ENCODE measurements at regions not wholly inside any gene's neighbourhood (a gene's known extent, or its start where the extent isn't known, plus 50 kb on each side); places are given as distances from the start of the nearest gene placed in this dataset.
"Not testable (repeated sequence)": the region's sequence is repeated elsewhere in the genome, so short reads cannot be mapped to it uniquely, and the experiment has no call there.

DNA sequence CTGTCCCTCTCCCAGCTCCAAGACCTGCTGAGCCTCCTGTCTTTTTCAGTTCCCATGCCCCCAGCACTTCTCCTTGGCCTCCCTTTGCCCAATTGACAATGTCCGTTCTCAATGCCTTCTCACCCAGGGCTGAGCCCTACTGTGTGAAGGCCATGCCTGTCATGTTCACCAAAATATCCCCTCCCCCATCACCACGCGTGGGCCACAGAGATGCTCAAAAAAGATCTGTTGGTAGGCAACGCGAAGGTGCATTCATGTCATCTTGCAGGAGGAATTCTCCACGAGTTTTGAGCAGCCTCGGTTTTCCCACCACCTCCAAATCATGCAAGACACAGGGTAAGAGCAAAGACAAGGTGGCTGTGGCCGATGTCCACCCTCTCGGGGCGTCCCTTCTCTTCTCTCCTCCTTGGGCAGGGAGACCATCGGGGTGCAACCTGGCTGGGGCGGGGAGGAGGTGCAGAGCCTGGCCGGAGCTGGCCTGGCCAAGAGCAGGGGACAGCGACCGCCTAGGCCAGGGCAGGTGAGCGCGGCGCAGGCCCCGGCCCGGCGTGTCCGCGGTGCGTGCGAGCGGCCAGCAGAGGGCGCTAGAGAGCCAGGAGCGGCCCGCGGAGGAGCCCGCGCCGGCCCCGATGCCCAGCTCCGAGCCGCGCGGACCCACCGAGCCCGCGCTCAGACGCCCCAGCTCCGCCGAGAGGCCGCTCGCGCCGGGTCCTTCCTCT, 56.3 kb upstream of the KRTAP5-11 start:
- intact Hi-C loops (cut with DNase I): loop anchor here in 1 of 10 donors (10.0 kb wide), 1 partner anchor 106 kb away; no protein-coding TSS in a partner anchor
- TF ChIP-seq, protein P1, sequence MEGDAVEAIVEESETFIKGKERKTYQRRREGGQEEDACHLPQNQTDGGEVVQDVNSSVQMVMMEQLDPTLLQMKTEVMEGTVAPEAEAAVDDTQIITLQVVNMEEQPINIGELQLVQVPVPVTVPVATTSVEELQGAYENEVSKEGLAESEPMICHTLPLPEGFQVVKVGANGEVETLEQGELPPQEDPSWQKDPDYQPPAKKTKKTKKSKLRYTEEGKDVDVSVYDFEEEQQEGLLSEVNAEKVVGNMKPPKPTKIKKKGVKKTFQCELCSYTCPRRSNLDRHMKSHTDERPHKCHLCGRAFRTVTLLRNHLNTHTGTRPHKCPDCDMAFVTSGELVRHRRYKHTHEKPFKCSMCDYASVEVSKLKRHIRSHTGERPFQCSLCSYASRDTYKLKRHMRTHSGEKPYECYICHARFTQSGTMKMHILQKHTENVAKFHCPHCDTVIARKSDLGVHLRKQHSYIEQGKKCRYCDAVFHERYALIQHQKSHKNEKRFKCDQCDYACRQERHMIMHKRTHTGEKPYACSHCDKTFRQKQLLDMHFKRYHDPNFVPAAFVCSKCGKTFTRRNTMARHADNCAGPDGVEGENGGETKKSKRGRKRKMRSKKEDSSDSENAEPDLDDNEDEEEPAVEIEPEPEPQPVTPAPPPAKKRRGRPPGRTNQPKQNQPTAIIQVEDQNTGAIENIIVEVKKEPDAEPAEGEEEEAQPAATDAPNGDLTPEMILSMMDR (IDR thresholded peaks at IDR 0.05): peak; percentile 64 to 77 (median 68)

DNA sequence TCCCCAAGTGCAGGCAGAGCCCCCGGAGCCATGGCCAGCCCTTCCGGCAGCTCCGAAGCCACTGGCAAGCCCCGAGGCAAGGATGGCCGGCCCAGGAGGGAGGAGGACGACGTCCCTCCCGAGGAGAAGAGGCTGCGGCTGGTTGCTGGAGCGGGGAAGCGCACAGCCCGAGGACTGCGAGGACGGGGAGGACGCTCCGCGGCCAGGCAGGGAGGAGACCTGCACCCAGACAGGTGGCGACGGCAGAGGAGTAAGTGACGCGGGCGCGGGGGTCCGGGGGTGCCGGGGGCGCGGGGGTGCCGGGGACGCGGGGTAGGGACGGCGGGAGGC, 56.8 kb upstream of the KRTAP5-11 start:
- Histone ChIP-seq H3K27me3 (peaks cover 0 to 45% (median 12%) of the 10 kb centered on the region in 7 donors), H3K4me3 (peak overlapping the region in 7 of 10 donors; percentile 17 to 46 (median 39))
- not testable (repeated sequence) for H3K36me3 ChIP-seq, ATAC-seq, H3K9me3 ChIP-seq, H3K27ac ChIP-seq, H3K4me1 ChIP-seq
- intact Hi-C loops (cut with DNase I): loop anchor here in 1 of 10 donors (10.0 kb wide), 1 partner anchor 105 kb away; no protein-coding TSS in a partner anchor
- WGBS, 2 donors: 0 to 1% methylated on average over 25 to 29 of the region's 32 CpGs
- DNase-seq: peak in 1 of 2 donors; percentile 22

More for the DNA sequence above, 56.3 kb upstream of the KRTAP5-11 start:
- not testable (repeated sequence) for H3K36me3 ChIP-seq, H3K4me1 ChIP-seq, ATAC-seq, H3K9me3 ChIP-seq, H3K27ac ChIP-seq
- peak; percentile 26 to 68 for DNase-seq
- H3K27me3 ChIP-seq: peaks cover 0 to 45% (median 12%) of the 10 kb centered on the region in 7 donors
- WGBS, 2 donors: 10 to 13% methylated on average over 38 to 44 of the region's 48 CpGs
- peak overlapping the region in 7 of 10 donors; percentile 17 to 46 (median 39) for H3K4me3 ChIP-seq

DNA sequence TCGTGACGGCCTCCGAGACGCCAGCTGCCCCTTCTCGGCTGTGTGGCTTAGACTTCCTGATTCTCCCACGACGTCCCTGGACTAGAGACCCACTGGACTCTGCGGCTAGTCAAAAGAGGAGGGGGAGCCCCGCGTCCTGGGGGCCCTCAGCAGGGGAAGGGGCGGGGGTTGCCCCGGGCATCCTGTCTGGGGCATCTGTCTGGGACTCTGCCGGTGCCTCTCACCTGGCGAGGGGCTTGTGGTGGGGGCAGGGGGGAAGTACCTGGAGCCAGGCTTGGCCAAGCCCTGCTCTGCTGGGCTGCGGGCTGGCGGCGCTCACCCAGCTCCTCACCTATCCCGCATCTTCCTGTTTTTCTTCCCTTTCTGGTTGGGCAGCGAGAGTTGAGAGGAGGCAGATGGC, 57.2 kb upstream of the KRTAP5-11 start:
- 7 to 10% methylated on average over 5 to 7 of the region's 19 CpGs for WGBS, 2 donors
- not testable (repeated sequence) for H3K4me3 ChIP-seq, H3K4me1 ChIP-seq, DNase-seq, H3K9me3 ChIP-seq, H3K27ac ChIP-seq, H3K36me3 ChIP-seq, ATAC-seq
- H3K27me3 ChIP-seq: peaks cover 0 to 45% (median 12%) of the 10 kb centered on the region in 7 donors
- intact Hi-C loops (cut with DNase I): loop anchor here in 1 of 10 donors (10.0 kb wide), 1 partner anchor 105 kb away; no protein-coding TSS in a partner anchor

DNA sequence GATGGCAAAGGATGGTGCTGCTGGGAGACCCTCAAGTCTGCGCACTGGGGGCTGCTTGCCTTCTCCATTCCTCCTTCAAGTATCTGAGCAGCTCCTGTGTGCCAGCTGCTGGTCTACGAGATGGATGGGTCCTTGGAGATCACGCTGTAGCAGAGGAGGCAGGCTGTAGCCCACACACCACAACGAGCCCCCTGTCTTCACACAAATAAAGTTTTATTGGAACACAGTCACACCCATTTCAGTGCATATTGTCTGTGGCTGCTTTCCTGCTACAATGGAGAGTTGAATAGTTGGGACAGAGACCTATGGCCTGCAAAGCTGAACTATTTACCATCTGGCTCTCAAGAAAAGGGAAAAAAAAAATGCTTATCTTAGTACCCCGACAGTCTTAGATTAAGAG, 64.4 kb upstream of the KRTAP5-11 start:
- H3K27ac ChIP-seq; H3K9me3 ChIP-seq; ATAC-seq; H3K4me3 ChIP-seq; H3K36me3 ChIP-seq; H3K4me1 ChIP-seq; intact Hi-C loops (cut with DNase I); DNase-seq: not testable (repeated sequence)
- peaks cover 0 to 19% (median 0%) of the 10 kb centered on the region in 7 donors for H3K27me3 ChIP-seq
- 63 to 67% methylated on average over 5 of the region's 5 CpGs for WGBS, 2 donors

DNA sequence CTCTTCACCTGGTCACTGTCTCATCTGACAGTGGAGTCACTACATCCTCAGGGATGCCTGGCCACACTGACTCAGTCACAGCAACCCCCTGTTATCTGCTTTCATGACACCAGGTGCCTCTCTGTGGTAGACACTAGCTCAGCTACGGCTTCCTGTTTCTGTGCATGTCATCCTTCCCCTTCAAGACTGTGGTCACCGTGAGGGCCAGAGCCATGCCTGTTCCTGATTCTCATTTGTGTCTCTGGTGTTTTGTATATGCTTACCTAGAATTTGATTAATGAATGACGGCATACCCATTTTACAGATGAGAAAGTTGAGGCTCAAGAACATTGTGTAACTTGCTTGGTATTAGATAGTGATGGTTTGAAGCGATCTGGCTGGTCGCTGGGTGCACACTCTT, 70.3 kb upstream of the KRTAP5-11 start:
- H3K4me1 ChIP-seq; H3K4me3 ChIP-seq; ATAC-seq; intact Hi-C loops (cut with DNase I); H3K36me3 ChIP-seq; DNase-seq; H3K9me3 ChIP-seq; H3K27ac ChIP-seq: not testable (repeated sequence)
- H3K27me3 ChIP-seq: peaks cover 0 to 10% (median 0%) of the 10 kb centered on the region in 7 donors
- 87 to 90% methylated on average over 5 of the region's 5 CpGs for WGBS, 2 donors

DNA sequence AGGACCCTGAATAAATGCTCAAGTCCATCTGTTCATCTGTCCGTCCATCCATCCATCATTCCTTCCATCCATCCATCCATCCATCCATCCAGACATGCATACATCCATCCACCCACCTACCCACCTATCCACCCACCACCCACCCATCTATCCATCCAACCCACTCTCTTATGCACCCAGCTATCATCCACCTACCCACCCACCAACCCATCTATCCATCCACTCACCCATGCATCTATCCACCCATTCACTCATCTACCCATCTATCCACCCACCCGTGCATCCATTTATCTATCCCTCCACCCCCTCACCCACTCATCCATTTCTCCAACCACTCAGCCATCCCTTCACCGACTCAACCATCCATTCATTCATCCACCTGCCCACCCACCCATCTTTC, 71.7 kb upstream of the KRTAP5-11 start:
- DNase-seq; intact Hi-C loops (cut with DNase I); H3K9me3 ChIP-seq; H3K4me1 ChIP-seq; H3K27me3 ChIP-seq; H3K4me3 ChIP-seq; ATAC-seq; H3K27ac ChIP-seq; H3K36me3 ChIP-seq: not testable (repeated sequence)
- WGBS, 2 donors: 87 to 92% methylated on average over 3 of the region's 3 CpGs

DNA sequence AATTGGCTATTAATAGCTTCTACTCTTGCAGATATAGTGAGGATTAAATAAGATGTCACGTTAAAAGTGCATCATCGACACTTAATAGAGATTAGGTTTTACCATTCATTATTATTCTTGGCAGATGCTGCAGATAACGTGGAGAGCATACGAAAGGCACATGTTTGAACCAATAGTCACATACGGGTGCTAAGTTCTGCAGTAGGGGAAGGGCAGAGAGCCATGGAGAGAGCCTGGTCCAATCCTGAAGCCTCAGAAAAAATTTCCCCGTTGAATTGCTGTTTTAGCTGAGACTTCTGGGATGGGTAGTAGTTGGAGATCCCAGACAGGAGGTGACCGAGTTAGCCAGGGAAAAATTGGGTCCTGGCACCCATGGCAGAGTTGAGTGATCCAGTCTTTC, 72.4 kb upstream of the KRTAP5-11 start:
- H3K4me3 ChIP-seq; H3K27ac ChIP-seq; ATAC-seq; DNase-seq; H3K36me3 ChIP-seq; H3K9me3 ChIP-seq; H3K4me1 ChIP-seq; intact Hi-C loops (cut with DNase I); H3K27me3 ChIP-seq: not testable (repeated sequence)
- 50 to 59% methylated on average over 7 of the region's 7 CpGs for WGBS, 2 donors

DNA sequence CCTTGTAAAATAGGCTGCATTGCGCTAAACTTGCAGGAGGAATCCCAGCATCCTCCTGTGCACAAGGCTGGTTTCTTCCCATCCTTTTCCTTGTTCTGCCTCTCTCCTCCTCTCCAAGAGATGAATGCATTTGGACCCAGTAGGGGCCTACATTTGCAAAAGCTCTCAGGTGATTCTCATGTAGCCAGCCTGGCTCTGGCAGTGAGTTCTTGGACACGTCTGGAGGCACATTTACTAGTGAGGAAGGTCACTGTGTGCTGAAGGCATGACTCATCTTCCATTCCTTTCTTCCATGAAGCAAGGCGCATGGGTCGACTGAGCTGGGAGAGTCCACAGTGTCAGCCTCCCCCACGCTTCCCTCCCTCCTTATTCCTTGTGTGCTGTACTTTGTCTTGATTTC, 73.8 kb upstream of the KRTAP5-11 start:
- H3K4me3 ChIP-seq; H3K36me3 ChIP-seq; H3K27me3 ChIP-seq; H3K27ac ChIP-seq; intact Hi-C loops (cut with DNase I); H3K9me3 ChIP-seq; H3K4me1 ChIP-seq; ATAC-seq; DNase-seq: not testable (repeated sequence)
- 40 to 42% methylated on average over 3 to 4 of the region's 5 CpGs for WGBS, 2 donors

DNA sequence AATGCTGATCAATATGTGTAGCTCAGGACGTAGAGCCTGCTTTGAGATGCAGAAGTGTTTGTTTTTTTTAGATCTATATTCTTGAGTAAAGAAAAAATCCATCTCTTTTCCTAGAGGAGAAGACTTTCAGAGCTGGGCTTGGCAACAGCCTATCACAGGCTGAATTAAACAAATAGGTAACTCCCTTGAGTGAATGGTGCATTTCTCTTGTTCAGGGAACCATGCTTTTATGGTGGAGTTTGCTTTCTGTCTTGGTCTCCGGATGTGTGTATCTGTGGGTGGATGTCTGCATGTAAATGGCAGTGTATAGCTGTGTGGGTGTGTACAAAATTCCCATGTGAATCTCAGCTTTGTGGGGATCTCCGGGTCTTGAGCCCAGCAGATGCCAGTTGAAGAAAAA, 82.3 kb upstream of the KRTAP5-11 start:
- ATAC-seq; H3K36me3 ChIP-seq; intact Hi-C loops (cut with DNase I): not testable (repeated sequence)

DNA sequence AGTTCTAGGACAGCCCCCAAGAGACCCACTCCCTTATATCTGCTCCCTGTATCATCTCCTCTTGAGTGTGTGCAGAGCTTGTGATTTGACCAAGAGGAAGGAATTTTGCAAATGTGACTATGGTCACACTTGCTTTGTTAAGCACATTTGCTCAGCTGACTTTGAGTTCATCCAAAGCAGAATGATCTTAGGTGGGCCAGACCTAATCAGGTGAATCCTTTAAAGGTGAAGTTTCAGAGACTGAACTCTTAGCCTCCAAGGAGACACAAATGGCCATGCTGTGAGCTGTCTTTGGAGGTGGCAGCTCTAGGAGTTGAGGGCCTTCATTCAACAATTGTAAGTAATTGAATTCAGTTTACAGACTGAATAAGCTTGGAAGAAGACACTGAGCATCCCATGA, 115.4 kb upstream of the KRTAP5-11 start:
- H3K36me3 ChIP-seq; H3K27me3 ChIP-seq; ATAC-seq; H3K4me1 ChIP-seq; DNase-seq; H3K27ac ChIP-seq; H3K4me3 ChIP-seq; intact Hi-C loops (cut with DNase I): not testable (repeated sequence)
- H3K9me3 ChIP-seq: peaks cover 0 to 12% (median 0%) of the 10 kb centered on the region in 11 donors

More for the DNA sequence above, 82.3 kb upstream of the KRTAP5-11 start:
- 35 to 54% methylated on average over 2 to 3 of the region's 3 CpGs for WGBS, 2 donors
- not testable (repeated sequence) for H3K4me1 ChIP-seq, DNase-seq, H3K27me3 ChIP-seq, H3K27ac ChIP-seq, H3K4me3 ChIP-seq, H3K9me3 ChIP-seq
